Embryonic facial prominence (tissue), 1 donor: ENCODE measurements at regions not wholly inside any gene's neighbourhood (a gene's known extent, or its start where the extent isn't known, plus 50 kb on each side); places are given as distances from the start of the nearest gene placed in this dataset.
"Not testable (repeated sequence)": the region's sequence is repeated elsewhere in the genome, so short reads cannot be mapped to it uniquely, and the experiment has no call there.

Experiments used
- DNase-seq: peaks from one replicate; pipeline ENCODE4 v3.0.0-alpha.2; 2016; ENCODE audit errors: extremely low spot score

DNA sequence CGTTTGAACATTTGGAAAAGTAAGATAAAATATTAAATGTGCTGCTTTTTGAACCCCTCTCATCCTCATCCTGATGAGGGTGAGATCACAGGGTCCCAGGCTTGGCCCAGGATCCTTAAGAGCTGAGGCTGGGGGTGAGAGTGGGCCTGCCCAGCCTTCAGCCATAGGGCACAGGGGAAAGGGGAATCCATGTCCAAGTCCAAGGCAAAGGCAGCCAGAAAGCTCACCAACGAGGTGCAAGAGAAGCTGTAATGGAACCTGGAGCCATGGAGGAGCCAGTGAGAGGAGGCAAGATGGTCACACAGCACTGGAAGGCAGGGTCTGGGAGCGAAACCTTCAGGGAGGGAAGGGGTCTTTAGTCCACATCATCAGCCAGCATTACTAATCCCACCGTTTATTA is 191.9 kb downstream of the RRAGC start:
- DNase-seq: no peak

DNA sequence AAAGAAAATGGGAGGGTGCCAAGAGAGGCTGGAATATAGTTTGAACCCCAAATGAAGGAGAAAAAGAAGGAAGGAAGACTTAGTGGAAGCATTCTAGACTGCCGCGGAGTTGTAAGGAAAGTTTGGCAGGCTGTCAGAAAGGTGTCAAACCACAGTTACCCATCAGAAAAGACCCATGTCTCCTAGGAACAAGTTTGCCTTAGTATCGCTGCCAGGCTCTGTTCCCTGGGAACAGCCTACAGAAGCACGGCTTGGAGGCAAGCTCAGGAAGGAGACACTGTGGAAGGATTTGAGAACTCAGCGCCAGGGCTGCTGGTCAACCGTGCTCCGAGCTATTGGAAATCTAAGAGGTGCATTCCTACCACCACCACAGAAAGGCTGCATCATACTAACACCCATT is 197.4 kb downstream of the RRAGC start:
- no peak for DNase-seq

DNA sequence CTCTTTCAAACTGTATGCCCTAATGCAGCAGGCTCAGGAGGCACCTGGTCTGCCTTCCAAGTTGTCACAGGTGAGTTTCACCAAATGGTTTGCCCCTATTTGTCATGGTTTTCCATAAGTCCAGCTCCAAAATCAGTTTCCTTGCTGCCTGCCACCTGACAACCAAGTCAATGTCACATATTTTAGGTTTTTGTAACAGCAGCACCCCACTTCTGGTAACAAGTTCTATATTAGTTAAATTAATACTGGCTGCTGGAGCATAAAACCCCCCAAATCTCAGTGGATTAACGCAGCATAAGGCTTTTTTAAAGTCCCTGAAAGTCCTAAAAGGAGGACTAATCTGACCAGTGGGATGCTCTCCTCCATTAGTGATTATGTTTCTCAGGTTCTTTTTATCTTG is 200.7 kb downstream of the RRAGC start:
- DNase-seq: no peak

DNA sequence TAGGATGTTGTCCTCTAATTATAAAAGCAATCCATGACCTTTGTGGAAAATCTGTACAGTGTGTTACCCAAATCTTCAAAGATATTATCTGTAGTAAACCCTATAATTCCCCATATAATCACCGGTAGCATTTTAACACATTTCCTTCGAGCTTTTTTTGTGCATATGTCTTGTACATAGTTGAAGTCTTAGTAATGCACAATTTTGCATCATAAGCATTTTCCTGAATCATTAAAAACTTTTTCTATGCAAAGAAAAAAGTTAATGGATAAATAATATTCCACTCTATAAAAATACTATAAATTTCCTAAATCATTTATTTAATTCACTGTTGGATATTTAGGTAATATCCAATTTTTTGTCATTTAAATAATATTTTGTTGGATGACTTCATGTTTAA is 201.7 kb downstream of the RRAGC start:
- DNase-seq: no peak

DNA sequence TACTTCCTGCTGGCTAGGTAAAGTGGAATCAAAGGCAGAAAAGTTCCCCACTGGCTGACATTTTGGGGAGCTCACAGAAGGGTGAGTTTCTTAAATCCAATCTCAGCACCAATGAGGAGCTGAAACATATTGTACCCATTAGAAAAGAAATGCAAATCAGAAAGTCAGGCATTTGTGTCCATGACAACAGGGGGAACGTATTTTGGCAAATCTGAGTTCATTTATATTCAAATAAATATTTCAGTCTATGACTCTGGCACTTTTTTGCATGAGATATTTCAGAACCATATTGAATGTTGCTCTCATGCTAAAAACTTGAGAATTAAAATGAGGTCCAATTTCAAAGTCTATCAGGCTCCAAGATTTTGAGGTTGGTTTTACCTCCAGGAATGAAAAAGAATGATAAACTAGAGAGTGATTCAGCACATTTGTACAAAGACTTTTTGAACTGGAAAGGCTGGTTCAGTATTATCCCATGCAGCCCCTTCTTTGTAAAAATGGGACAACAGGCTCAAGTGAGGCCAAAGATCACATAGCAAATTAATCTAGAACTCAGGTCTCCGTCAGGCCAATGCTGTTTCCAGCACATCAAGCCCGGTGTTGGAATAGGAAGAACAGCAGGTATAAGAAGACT is 202.2 kb downstream of the RRAGC start:
- DNase-seq: no peak

DNA sequence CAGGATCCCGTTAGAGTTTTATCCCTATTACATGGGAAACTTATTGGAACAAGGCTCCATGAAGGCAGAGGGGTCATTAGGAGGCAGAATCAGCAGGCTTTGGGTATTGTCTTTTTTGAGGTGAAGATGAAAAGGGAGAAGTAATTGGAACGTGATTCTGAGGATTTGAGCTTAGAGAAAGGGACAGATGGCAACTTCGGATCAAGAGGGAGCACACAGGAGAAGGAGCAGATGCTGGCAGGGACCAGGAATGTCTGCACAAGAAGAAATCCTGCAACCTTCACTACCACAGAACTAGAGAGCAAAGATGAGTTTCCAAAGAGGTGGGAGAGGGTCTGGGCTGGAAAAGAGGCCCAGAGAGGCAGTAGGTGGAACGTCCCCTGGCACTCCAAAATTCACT is 202.8 kb downstream of the RRAGC start:
- DNase-seq: no peak

DNA sequence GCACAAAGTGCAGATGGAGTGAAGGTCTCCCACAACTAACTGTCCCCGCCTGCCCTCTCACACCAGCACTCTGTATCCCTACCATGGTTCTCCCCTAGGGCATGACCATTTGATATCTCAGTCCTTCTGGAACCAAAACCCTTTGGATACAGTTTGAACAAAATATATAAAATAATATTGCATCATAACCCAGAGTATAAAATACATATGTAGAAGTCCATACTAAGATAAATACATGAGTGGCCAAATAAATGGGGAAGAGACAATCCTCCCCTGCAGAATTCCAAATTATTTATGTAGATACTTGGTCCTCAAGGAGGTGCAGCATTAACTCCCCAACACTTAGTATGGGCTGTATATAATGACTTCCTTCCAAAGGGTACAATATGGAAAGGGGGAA is 207.4 kb downstream of the RRAGC start:
- no peak for DNase-seq

DNA sequence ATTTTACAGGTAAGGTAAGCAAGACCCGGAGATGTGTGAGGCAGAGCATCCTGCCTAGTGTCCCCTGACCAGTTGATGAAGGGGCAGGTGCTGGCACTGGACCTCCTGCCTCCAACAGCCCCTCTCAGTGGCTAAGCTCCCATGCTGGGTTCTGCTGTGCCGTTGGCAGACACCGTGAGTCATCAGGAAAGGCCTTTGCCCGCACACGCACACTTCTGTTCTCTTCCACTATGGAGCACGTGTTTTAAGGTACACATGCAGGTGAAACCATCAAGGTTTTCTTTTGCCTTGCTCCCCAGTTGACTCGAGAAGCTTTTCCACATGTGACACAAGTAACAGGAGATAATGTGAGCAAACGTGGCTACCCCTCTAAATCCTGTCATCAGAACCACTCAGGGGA is 207.9 kb downstream of the RRAGC start:
- no peak for DNase-seq

DNA sequence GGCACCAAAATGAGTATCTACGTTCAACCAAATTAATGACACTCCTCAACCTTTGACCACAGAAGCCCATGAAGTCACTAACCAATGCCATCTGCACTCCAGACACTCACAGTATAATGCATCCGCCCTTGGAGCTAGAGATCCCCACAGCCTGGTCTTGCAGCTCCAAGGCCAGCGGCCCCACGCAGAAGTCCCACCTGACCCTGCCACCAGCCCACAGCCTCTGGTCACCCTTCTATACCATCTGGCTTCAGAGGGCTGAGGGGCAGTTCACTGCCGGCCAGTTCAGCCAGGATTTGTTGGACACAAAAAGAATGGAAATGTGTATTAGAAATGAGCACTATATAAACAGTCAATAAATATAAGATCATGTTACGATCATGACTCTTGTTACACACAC is 211.2 kb downstream of the RRAGC start:
- DNase-seq: no peak

DNA sequence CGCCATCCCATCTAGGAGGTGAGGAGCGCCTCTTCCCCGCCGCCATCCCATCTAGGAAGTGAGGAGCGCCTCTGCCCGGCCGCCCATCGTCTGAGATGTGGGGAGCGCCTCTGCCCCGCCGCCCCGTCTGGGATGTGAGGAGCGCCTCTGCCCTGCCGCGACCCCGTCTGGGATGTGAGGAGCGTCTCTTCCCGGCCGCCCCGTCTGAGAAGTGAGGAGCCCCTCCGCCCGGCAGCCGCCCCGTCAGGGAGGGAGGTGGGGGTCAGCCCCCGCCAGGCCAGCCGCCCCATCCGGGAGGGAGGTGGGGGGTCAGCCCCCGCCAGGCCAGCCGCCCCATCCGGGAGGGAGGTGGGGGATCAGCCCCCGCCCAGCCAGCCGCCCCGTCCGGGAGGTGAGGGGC is 212.2 kb downstream of the RRAGC start:
- not testable (repeated sequence) for DNase-seq

DNA sequence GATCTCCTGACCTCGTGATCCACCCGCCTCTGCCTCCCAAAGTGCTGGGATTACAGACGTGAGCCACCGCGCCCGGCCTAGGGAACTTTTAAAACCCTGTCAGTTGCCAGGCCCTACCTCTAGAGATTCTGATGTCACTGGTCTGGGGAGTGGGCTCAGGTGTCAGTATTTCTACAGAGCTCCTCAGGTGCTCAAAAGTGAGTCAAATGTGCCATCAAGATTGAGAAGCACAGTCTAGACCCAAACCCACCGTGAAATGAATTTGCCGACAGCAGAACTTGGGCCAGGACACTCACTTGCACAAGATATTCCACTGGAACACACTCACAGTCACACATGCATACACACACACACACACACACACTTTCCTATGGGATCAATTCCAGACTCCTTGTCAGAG is 215.5 kb downstream of the RRAGC start:
- DNase-seq: no peak

DNA sequence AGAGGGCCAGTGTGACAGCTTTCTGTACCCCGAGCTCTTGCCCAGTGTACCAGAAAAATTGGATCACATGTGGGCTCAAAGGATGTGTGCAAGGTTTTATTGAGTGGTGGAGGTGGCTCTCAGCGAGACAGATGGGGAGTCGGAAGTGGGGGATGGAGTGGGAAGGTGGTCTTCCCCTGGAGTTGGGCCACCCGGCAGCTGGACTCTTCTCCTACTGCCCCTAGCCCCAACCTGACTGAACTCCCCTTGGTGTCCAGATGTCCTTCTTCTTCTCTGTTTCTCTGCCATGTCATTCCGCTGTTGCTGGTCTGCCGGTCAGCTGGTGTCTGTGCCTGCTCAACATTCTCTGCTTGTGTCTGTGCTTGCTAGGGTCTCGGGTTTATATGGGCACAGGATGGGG is 217.9 kb downstream of the RRAGC start:
- DNase-seq: no peak

DNA sequence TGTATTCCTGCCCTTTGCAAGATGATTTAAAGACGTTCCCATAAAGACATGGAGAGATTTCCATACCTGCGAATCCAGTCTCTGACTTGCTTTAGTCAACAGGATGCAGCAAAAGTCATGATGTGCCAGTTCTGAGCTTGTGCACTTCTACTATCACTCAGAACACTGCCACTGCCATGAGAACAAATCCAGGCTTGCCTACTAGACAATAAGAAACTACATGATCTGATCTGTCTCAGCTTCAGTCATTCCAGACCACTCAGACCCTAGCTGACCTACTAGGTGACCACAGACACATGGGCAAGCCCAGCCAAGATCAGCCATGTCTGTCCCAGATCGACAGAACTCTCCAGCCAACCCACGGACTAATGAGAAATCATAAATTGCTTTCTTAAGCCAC is 219.2 kb downstream of the RRAGC start:
- no peak for DNase-seq

DNA sequence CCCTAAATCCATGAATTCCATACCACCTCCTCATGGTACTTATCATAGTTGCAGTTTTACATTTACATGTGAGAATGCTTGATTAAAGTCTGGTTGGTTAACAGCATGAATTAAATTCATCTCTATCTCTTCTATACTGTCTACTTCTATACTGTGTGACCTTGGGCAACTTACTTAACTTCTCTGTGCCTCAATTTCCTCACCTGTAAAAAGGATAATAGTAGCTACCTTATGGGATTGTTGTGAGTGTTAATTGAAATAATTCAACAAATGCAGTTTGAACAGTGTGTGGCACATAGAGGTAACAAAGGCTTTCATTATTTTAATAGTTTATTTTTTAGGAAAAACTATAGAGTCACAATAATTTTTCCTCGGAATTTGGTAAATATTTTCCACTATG is 231.3 kb downstream of the RRAGC start:
- DNase-seq: no peak

DNA sequence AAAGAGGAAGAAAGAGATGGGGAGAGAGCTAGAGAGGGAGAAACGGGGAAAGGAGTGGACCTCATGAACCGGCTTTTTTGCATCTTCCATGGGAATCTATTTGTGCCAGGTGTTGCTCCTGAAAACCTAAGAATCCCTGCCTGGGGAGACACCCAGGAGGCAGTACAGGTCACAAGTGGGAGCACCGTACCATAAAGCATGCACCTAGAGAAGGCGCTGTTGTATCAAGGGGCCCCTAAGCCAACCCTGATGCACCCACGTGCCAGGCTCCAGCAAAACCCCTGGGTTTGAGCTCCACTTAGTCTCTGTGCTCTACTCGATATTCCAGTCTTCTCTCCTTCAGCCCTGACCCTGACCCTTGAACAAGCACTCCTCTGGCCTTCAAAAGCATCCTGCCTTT is 233.6 kb downstream of the RRAGC start:
- no peak for DNase-seq

DNA sequence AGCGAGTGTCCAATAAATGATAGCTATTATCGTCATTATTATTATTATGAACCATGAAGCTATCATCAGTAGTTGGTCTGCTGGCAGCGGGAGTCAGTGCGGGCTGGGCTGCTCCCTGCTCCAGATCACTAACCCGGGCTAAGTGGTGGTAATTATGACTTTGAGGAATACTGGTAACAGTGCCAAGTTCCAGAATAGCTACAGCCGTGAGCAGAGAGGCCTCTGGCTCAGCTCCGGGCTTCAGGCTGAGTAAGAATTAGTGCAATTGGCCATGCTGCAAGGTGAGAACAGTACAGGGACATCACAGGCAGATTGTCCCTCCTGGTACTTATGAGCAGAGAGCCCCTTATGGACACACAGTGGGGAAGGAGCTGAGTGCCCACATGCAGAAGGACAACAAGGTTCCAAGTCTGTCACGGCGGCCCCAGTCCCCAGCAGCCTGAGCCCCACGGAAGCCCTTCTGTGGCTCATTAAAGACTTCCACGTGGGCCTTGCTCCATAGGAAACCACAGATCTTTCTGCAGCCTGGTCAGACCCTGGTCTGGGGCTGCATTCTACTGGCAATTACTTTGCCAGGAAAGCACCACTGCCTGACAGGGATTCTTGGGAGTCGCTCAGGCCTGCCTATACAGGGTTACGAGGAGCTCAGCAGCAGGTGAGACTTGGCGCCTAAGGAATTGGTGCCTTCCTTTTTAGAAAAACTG is 235.1 kb downstream of the RRAGC start:
- no peak for DNase-seq

DNA sequence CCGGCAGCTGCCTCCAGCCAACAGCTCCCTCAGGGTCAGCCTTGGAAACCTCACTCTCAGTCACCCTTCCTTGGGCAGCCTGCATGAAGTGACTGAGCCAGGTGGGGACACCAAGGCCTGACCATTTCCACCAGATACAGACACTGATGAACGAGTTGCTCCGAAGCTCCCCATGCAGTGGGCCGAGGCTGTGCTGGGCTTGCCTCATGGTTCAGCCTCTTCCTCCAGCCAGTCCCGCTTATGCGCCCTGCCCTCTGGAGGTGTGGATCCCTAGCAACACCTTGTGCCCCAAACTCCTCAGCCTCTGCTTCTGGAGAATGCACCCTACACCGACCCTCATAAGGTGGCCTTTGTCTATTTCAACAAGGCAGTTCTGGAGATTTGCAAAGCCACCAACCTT is 236.0 kb downstream of the RRAGC start:
- DNase-seq: no peak

DNA sequence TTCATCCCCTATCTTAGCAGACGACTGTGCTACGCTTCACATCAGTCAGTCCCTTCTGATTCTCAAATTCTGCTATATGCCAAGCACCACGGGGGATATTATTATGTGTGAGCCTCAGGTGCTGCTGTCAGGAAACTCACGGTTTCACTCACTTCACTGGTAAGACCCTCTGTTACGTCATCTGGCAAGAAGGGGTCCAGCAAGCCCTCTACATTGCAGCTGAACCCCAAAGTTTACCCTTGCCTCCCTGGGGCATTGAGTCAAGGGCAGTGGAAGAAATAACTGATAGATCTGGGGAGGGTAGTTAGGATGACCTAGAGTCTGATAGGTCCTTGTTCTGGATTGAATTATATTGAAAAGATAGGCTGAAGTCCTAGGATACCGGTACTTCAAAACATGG is 237.4 kb downstream of the RRAGC start:
- DNase-seq: no peak

DNA sequence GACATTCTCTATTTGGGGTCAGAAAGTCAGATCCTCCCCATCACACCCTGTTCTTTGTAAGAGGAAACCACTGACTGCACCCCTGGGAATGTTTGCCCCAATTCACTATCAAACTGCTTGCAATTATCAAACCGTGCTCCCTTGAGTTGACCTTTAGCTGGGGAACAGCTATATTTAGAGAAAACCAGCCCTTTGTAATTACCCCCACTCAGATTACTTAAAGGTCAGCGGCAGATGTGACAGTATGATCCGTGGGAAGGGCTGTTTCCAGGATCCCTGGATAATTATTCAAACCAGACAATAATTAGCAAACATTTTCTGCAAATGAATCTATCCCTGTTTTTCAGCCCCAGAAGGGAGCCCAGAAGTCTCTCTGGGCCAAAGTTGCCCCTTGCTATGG is 242.7 kb downstream of the RRAGC start:
- DNase-seq: no peak

DNA sequence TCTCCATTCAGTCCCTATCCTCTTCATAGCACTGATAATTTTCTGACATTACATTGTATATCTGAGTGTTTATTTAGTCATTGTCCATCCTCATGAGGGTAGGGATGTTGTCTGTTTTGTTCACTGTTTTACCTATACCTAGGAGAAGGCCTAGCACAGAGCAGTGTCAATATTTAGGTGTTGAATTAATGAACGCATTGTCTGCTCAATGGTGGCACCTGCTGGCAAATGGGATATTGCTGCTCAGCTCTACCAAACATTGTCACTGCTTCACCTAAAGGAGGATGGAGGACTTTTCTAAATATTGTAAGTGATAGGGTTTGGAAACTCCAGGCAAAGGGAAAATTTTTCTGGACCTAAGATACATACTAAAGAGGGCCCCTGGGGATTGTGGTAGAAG is 243.9 kb downstream of the RRAGC start:
- no peak for DNase-seq

DNA sequence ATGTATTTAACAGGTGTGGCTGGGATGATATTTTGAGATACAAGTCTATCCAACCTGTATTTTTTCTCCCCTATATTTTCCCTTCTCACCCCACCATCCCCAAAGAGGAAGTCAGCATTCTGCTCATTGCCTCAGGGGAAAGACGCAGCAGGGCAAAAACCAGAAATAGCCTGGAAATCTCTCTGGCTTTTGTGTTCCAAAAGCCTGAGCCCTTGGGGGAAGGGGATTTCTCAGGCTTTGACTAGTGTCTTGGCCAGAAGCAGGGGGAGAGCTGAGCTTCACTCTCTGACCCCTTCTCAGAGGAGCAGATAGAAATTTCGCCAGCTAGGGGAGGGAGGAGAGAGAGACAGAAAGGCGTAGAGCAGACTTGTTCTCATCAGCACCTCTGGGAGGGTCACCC is 244.7 kb downstream of the RRAGC start:
- DNase-seq: no peak

DNA sequence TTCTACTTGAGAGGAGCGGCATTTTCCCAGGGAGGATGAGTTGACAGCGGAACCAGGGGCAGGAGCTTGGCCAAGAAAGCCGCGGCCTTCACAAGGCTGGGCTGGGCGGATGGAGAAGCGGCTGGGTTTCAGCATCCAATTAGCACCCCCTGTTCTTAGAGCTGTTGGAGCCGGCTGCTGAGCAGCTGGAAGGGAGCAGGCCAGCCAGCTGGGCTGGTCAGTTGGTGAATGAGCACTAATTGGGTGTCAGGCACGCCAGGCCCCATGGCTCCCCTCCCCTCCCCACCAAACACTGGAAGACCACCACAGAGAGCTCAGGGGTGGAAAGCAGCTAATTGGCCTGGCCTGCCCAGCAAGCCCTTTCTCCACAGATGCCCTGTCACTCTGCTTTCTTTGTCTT is 245.6 kb downstream of the RRAGC start:
- no peak for DNase-seq

DNA sequence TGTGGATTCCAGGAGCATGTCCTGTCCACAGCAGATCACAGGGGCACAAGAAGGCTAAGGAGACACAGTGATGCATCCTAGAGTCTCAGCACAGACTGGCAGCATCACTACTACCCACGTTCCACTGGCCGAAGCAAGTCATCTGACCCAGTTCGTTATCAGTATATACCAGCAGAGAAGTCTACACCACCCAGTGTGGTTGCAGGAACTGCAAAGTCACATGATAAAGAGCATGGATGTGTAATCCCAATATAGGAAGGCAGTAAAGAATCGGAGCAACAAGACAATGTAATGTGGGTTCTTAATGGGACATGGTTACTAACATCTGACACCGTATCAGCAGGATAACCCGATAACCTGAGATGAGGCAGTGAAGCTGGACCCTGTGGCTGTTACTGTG is 246.6 kb downstream of the RRAGC start:
- no peak for DNase-seq

DNA sequence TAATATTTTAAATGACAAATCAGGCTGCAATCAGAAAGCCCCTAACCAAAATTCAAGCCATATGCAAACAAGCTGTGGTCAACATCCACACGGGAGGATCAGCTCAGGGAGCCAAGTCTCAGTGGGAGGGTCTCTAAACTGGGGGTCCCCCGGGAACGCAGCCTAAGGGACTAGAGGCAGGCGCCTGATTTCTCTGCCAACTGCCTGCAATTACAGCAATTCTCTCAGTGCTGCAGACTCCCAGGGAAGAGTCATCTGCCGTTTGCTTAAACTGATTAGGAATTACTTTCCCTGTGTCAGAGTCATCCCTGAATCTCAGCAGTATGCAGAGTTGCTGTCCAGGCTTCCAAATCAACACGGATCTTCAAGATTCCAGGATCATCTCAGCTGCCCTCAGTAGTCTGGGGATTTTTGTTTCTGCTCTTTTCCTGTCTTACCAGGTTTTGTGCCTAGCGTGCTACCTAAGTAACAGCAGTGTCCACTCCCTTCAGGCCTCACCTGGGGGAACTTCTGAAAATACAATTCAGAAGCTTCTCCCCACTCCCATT is 247.8 kb downstream of the RRAGC start:
- DNase-seq: no peak
